DND-41 (cell line): ENCODE measurements at regions not wholly inside any gene's neighbourhood (a gene's known extent, or its start where the extent isn't known, plus 50 kb on each side); places are given as distances from the start of the nearest gene placed in this dataset.

ENCODE experiments used
- ATAC-seq: fragments of 200-7000 bp; cut with Tn5 transposase; 3 replicates; pipeline ENCODE4 v1.9.1; 2021; ENCODE audit warnings: low read depth; ENCODE audit not compliant: insufficient read depth
- DNase-seq: peaks from one replicate; pipeline ENCODE4 v3.0.0-alpha.2; 2020
- H2AFZ ChIP-seq: 2 replicates; pipeline ENCODE4 v1.6.0; 2012; ENCODE audit warnings: low read depth, low read length
- H3K27ac ChIP-seq: 2 replicates; pipeline ENCODE4 v1.5.1; 2012; ENCODE audit warnings: low read length, inconsistent platforms
- H3K27me3 ChIP-seq: fragments of 200-600 bp; sonication (generic); 2 replicates; pipeline ENCODE4 v1.6.0; 2012; ENCODE audit warnings: low read length, mild to moderate bottlenecking, inconsistent platforms; ENCODE audit not compliant: insufficient read depth, poor library complexity
- H3K36me3 ChIP-seq: 2 replicates; pipeline ENCODE4 v1.5.1; 2012; ENCODE audit warnings: low read length, inconsistent platforms; ENCODE audit not compliant: insufficient read depth
- H3K4me1 ChIP-seq: 2 replicates; pipeline ENCODE4 v1.5.1; 2012; ENCODE audit warnings: mild to moderate bottlenecking, low read length; ENCODE audit not compliant: insufficient read depth
- H3K4me2 ChIP-seq: 2 replicates; pipeline ENCODE4 v1.6.0; 2012; ENCODE audit warnings: mild to moderate bottlenecking, moderate library complexity, low read length, inconsistent platforms; ENCODE audit not compliant: insufficient read depth
- H3K4me3 ChIP-seq, 2 experiments: fragments of 200-600 bp in 1 of 2; shearing (Covaris generic) in 1 of 2; 2 replicates each; pipeline ENCODE4 v1.5.1; 2012 to 2016; ENCODE audit warnings: inconsistent platforms in 2 of 2, low read length in 2 of 2, mild to moderate bottlenecking in 2 of 2, low read depth in 1 of 2, moderate library complexity in 1 of 2
- H3K79me2 ChIP-seq: 2 replicates; pipeline ENCODE4 v1.6.0; 2012; ENCODE audit warnings: low read length, inconsistent platforms; ENCODE audit not compliant: insufficient read depth
- H3K9ac ChIP-seq: 2 replicates; pipeline ENCODE4 v1.6.0; 2012; ENCODE audit warnings: low read depth, mild to moderate bottlenecking, inconsistent platforms, low read length, moderate library complexity
- H3K9me3 ChIP-seq: 2 replicates; pipeline ENCODE4 v1.5.1; 2012; ENCODE audit warnings: low read length, moderate library complexity, mild to moderate bottlenecking, inconsistent platforms; ENCODE audit not compliant: insufficient read depth, severe bottlenecking
- H4K20me1 ChIP-seq: 2 replicates; pipeline ENCODE4 v1.6.0; 2012; ENCODE audit warnings: low read length; ENCODE audit not compliant: insufficient read depth
- CTCF ChIP-seq: IDR thresholded peaks from 2 replicates; pipeline ENCODE4 v1.5.1; 2012; ENCODE audit warnings: borderline replicate concordance, low read length, moderate library complexity, mild to moderate bottlenecking; ENCODE audit not compliant: poor library complexity, severe bottlenecking; ENCODE audit errors: extremely low read depth
- EZH2 ChIP-seq: IDR thresholded peaks from 3 replicates; pipeline ENCODE4 v1.6.1; 2012; ENCODE audit warnings: borderline replicate concordance, low read depth, mild to moderate bottlenecking, moderate library complexity, low read length, inconsistent platforms; ENCODE audit not compliant: severe bottlenecking

GRCh38 chr13:90806892-90807291, 540.6 kb upstream of the MIR17HG start:
- H2AFZ ChIP-seq, result no peak overlapping the region
- H3K36me3 ChIP-seq, result no peaks in the 10 kb centered on the region
- H3K27ac ChIP-seq, result no peak overlapping the region
- DNase-seq (no peak), ATAC-seq (no peak)
- no peaks in the 10 kb centered on the region for H3K27me3 ChIP-seq
- H3K9me3 ChIP-seq, result no peaks in the 10 kb centered on the region
- H3K79me2 ChIP-seq, result no peaks in the 10 kb centered on the region
- TF ChIP-seq EZH2, result no peak
- no peak for TF ChIP-seq CTCF
- no peak overlapping the region for H3K4me3 ChIP-seq
- H4K20me1 ChIP-seq, result no peaks in the 10 kb centered on the region
- H3K9ac ChIP-seq, result no peak overlapping the region
- no peak overlapping the region for H3K4me2 ChIP-seq
- H3K4me1 ChIP-seq, result no peaks in the 10 kb centered on the region

- DNase-seq (no peak), ATAC-seq (no peak)
- Histone ChIP-seq H3K9me3 (no peaks in the 10 kb centered on the region), H3K4me3 (no peak overlapping the region), H3K79me2 (no peaks in the 10 kb centered on the region), H3K4me1 (no peaks in the 10 kb centered on the region), H2AFZ (no peak overlapping the region), H3K27ac (no peak overlapping the region), H4K20me1 (no peaks in the 10 kb centered on the region), H3K4me2 (no peak overlapping the region), H3K27me3 (no peaks in the 10 kb centered on the region), H3K9ac (no peak overlapping the region), H3K36me3 (no peaks in the 10 kb centered on the region)
- TF ChIP-seq EZH2 (no peak), CTCF (no peak)
Measured at GRCh38 chr13:90808838-90809237, 538.6 kb upstream of the MIR17HG start.

- ATAC-seq (no peak), DNase-seq (no peak)
- Histone ChIP-seq H3K27me3 (no peaks in the 10 kb centered on the region), H2AFZ (no peak overlapping the region), H3K9me3 (no peaks in the 10 kb centered on the region), H3K9ac (no peak overlapping the region), H3K27ac (no peak overlapping the region), H4K20me1 (no peaks in the 10 kb centered on the region), H3K36me3 (no peaks in the 10 kb centered on the region), H3K4me3 (no peak overlapping the region), H3K4me1 (no peaks in the 10 kb centered on the region), H3K4me2 (no peak overlapping the region), H3K79me2 (no peaks in the 10 kb centered on the region)
- TF ChIP-seq CTCF (no peak), EZH2 (no peak)
Measured at GRCh38 chr13:90824032-90824431, 523.5 kb upstream of the MIR17HG start.

- ATAC-seq, result no peak
Measured at GRCh38 chr13:90826688-90827087, 520.8 kb upstream of the MIR17HG start.

More at GRCh38 chr13:90826688-90827087, 520.8 kb upstream of the MIR17HG start:
- Histone ChIP-seq H2AFZ (no peak overlapping the region), H3K79me2 (no peaks in the 10 kb centered on the region), H3K27ac (no peak overlapping the region), H3K4me2 (no peak overlapping the region), H3K4me3 (no peak overlapping the region), H4K20me1 (no peaks in the 10 kb centered on the region), H3K9ac (no peak overlapping the region), H3K27me3 (no peaks in the 10 kb centered on the region), H3K4me1 (no peaks in the 10 kb centered on the region), H3K36me3 (no peaks in the 10 kb centered on the region), H3K9me3 (no peaks in the 10 kb centered on the region)
- DNase-seq, result no peak
- TF ChIP-seq CTCF (no peak), EZH2 (no peak)
